Endometrium (tissue), 2 donors: ENCODE measurements at regions not wholly inside any gene's neighbourhood (a gene's known extent, or its start where the extent isn't known, plus 50 kb on each side); places are given as distances from the start of the nearest gene placed in this dataset.
"Not testable (repeated sequence)": the region's sequence is repeated elsewhere in the genome, so short reads cannot be mapped to it uniquely, and the experiment has no call there.

Experiments used
- FAIRE-seq: peaks from 2 replicates; lab custom pipeline; 2012; peaks lifted over from hg19 to GRCh38; lab: Jason Lieb, UNC
- donor health status: control.
- donor health status: control.

- FAIRE-seq, result no peak
Observed at GRCh38 chr5:112573441-112573840, 154.4 kb upstream of the EPB41L4A start.

DNA sequence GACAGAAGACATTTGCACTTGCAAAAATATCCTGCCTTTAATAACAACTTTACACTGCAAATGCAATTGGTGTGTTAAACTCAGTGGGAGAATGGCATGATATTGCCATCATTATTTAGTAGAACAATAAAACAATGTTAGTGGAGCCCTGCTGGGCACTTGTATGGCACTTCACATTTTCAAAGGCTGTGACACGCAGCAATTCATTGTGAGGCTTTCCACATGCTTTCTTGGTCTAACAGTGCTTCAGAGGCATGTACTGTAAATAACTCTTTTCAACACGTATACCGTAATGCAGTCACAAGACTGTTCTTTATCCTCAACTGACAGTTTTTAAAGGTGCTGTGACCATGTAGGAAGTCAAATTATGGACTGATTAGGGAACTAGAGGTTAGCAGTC is 155.5 kb upstream of the EPB41L4A start:
- FAIRE-seq, result no peak

- no peak for FAIRE-seq
Observed at GRCh38 chr5:112576298-112576925, 157.3 kb upstream of the EPB41L4A start.

GRCh38 chr5:112579599-112580170 is 158.0 kb upstream of the APC start:
- FAIRE-seq, result no peak

DNA sequence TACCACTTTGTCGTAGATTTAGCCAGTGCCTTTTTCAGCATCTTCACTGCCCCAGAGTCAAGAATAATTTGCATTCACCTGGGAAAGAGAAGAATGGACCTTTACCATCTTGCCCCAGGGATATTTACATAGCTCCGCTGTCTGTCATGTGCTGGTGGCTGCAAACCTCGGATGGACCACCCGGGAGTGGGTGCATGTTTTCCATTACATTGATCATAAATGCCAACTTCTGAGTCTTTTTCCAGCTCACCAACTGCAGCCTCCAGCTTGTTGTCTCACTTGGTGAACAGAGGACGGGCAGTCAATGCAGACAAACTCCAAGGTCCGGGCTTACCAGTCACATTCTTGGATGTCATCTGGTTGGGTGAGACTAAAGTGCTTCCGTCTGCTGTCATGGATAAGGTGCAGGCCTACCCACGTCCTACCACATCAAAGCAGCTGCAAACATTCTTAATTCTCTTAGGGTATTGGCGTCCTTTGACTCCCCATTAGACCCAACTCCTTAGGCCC is 155.8 kb upstream of the APC start:
- FAIRE-seq, result no peak

GRCh38 chr5:112583166-112583565 is 154.5 kb upstream of the APC start:
- FAIRE-seq, result no peak

- FAIRE-seq, result no peak
Observed at GRCh38 chr5:112584781-112585180, 152.9 kb upstream of the APC start.

- no peak for FAIRE-seq
Observed at GRCh38 chr5:112586596-112587062, 151.1 kb upstream of the APC start.

- not testable (repeated sequence) for FAIRE-seq
Observed at GRCh38 chr5:112590858-112591257, 146.8 kb upstream of the APC start.

GRCh38 chr5:112594095-112594850 is 143.4 kb upstream of the APC start:
- FAIRE-seq, result no peak

DNA sequence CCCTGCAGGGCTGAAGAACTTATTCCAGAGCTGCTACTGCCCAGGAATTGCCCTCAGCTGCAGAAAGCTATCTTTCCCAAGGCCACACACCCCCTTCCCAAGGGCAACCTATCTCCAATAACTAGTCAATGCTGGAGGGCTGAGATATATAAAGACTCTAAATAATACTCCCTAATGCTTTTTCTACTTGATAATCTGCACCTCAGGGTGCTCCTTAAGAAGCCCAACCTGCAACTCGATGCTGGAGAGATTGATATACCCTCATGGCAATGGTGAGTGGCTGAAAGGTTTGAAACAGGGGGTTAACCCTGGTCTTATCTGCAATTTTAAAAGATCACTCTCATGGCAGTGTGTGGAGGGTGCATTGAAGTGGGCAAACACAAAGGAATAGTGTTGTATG is 142.7 kb upstream of the APC start:
- FAIRE-seq, result no peak

GRCh38 chr5:112597831-112598230 is 139.9 kb upstream of the APC start:
- FAIRE-seq, result no peak

DNA sequence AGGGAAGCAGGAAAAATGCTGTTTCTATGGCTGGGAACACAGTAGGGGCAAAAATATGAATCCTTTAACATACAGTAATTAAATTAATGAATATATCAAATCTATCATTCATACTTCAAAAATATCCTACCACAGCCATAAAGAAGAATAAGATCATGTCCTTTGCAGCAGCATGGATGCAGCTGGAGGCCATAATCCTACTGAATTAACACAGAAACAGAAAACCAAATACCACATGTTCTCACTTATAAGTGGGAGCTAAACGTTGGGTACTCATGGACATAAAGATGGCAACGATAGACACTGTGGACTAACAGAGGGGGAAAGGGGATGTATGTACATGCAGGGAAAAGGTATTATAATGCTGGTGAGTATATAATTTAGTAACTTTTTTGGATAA is 137.2 kb upstream of the APC start:
- not testable (repeated sequence) for FAIRE-seq

- no peak for FAIRE-seq
Observed at GRCh38 chr5:112604732-112605630, 132.7 kb upstream of the APC start.

GRCh38 chr5:112608975-112609374 is 128.7 kb upstream of the APC start:
- no peak for FAIRE-seq

- FAIRE-seq, result no peak
Observed at GRCh38 chr5:112612663-112613062, 125.0 kb upstream of the APC start.

- no peak for FAIRE-seq
Observed at GRCh38 chr5:112614285-112614684, 123.4 kb upstream of the APC start.

DNA sequence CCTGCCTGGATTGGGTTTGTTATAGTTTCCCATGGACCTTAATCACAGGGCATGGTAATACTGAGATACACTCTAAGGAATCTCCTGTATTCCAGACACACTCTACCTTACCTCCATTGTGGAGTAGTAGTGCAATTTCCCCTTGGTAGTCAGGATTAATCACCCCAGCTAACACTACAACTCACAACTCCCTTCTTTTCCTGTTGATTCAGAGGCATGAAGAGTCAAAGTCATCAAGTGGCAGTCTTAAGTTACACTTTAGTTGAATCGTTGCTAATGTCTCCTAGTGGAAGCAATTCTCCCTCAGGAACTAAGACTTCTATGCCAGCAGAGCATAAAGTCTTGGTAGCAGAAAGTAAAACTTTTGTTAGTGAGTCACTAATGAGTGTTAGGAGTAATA is 122.7 kb upstream of the APC start:
- no peak for FAIRE-seq

DNA sequence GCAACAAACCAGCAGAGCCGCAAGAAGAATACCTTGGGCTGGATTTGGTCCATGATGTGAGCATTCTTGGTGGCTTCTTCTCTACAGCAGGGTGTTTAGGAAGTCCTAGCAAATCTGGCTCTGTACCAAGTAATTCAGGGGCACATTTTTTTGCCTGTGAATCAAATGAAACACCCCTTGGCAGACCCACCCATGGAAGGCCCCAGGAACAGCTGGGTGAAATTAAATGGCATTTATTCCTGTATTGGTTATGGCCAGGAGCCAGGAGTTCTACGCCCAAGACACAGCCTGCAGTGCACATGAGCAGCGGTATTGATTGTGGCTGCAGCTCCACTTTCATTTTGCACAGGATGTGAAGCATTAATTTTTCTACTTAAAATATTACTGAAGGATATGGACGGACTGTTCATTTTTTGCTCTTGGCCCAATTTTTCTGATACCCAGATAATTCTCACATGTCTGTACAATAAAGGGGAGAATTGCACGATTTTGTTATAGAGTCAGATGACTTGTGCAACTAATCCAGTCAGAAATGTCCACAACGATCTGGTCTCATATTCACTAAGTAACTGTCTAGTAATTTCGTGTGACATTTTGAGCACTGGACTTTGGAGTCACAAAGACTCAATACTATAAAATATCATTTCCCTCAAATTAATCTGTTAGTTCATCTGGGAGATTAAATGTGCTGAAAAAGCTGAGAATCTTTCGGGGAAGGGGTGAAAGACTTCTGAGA is 120.7 kb upstream of the APC start:
- no peak for FAIRE-seq

GRCh38 chr5:112625246-112625645 is 112.4 kb upstream of the APC start:
- no peak for FAIRE-seq

DNA sequence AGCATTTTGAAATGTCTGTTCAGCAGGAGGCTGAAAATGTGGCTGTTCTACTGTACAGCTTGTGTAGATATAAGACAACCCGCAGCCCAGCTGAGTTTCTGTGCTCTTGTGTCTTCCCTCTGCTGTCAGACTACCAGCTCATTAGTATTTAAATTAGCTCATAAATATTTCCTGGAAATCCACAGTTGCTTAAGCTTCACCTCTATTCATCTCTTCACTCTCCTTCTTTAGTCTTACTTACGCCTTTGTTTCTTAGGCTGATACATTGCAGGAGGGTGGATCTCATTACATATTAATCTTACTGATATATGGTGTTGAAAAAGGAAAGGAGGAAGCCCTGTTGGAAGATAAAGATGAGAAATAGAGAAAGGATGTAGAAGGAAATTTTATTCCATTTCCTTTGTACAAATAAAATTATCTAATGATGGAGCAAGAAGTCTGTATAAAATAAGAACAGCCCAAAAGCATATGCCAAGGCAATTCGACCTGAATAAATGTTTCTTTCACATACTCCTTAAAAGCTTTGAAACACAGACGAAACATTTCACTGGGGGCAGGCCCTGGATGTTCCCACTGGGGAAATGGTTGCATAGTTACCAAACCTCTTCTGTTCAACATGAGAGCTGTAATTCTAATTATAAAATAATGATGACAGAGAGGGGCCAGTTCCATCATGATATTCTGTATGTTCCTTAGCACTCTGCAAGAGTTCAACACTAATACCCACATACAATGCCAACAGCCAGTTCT is 111.8 kb upstream of the APC start:
- no peak for FAIRE-seq
